Fibroblast of pulmonary artery (primary cell): ENCODE measurements at regions not wholly inside any gene's neighbourhood (a gene's known extent, or its start where the extent isn't known, plus 50 kb on each side); places are given as distances from the start of the nearest gene placed in this dataset.

Experiments used
- DNase-seq: peaks from one replicate; pipeline ENCODE4 v3.0.0-alpha.2; 2010; ENCODE audit warnings: low read depth
- H3K4me3 ChIP-seq: replicated peaks from 2 replicates; pipeline ENCODE4 v1.5.1; 2011; ENCODE audit warnings: low read depth, mild to moderate bottlenecking, control low read depth, low read length, moderate library complexity
- CTCF ChIP-seq: IDR thresholded peaks from 2 replicates; pipeline ENCODE4 v1.5.1; 2011; ENCODE audit warnings: mild to moderate bottlenecking, control low read depth, low read length, inconsistent platforms; ENCODE audit errors: missing control alignments

GRCh38 chr4:189500970-189501369 lies 439.7 kb upstream of the FRG1 start:
- no peak for DNase-seq
- no peak overlapping the region for H3K4me3 ChIP-seq
- no peak for TF ChIP-seq CTCF

DNA sequence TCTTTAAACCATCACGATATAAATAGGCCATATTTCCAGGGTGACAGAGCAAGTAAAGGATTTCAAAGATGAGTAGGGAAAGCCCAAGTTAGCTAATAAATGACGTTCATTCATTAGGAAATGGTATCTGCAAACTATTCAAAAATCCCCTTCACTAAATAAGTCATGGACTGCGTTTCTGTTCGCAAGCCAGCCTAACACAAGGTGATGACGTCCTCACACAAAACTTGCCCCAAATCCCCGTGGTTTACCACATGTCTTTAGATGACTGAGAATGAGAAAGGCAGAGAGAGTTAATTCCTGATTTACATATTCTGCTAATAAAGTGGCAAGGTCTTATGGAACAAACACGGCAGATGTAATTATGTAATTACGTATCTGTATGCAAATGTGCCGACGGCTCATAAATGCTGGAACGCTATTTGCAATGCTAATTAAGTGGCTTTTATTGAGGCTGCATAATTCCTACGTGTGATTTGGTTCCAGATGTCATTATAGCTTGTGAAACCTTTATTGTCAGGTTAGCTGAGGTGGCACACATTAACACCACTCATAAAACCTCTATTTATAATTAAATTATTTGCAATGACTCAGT lies 437.7 kb upstream of the FRG1 start:
- no peak for DNase-seq
- no peak overlapping the region for H3K4me3 ChIP-seq
- TF ChIP-seq CTCF: no peak

- TF ChIP-seq CTCF: no peak
- no peak overlapping the region for H3K4me3 ChIP-seq
- DNase-seq: no peak
Measured at GRCh38 chr4:189504220-189504619, 436.5 kb upstream of the FRG1 start.

DNA sequence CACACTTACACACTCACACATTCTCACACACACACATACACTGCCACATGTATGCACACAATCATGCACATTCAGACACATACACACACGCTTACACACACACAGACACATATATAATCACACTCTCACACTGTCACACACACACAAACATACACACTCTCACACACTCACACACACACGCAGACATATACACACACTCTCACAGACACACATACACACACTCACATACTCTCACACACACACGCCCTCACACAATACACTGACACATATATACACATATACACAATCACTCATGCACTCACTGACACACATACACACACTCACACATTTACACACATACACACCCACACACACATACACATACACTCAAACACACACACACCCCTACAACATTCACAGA lies 435.3 kb upstream of the FRG1 start:
- no peak for DNase-seq
- no peak overlapping the region for H3K4me3 ChIP-seq
- no peak for TF ChIP-seq CTCF

DNA sequence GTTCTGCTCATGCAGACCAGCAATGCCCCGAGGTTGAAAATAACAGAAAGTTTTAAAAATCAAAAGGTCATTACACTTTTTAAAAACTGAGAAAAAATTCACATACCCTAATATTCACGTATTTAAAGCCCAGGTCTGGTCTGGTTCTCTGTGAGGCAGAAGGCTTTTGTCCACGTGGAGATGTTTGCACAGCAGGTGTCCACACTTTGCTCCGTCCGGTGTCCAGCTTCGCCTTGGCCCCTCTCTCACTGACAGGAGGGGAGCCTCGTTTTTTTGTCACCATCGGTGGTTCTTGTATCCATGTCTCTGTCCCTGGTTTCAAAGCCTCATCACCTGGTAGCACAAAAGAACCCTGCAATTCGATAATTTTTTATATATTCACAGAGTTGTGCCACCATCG lies 434.6 kb upstream of the FRG1 start:
- no peak for DNase-seq
- no peak overlapping the region for H3K4me3 ChIP-seq
- TF ChIP-seq CTCF: no peak

DNA sequence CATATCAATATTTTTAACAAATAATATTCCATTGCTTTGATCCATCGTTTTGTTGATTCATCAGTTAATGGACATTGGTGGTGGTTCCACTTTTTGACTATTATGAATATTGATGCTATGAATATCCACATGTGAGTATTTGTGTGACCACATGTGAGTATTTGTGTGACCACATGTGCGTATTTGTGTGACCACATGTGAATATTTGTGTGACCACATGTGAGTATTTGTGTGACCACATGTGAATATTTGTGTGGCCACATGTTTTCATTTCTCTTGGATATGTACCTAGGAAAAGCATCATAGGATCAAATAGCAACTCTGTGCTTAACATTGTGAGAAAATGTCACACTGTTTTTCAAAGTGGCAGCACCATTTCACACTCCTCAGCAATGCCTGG lies 433.6 kb upstream of the FRG1 start:
- H3K4me3 ChIP-seq: no peak overlapping the region
- no peak for TF ChIP-seq CTCF
- DNase-seq: no peak

DNA sequence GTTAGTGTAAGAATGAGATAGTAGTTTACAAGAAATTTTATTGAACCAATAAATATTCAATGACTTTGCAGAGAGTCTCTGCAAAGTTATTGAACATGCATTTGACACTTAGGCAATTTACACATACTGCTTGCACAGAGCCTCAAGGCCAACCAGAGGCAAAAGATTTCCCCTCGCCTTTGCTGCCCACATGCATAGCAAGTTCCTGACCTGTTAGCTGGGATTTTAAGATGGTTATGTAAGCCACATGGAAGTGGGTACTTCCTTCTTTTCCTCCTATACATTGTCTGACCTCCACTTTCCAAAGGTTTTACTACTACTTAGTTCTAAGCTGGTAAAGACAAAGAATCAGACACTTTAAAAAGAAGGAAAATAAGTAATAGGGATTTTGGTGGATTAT lies 430.1 kb upstream of the FRG1 start:
- no peak overlapping the region for H3K4me3 ChIP-seq
- DNase-seq: no peak
- no peak for TF ChIP-seq CTCF
